ENCODE measurements at regions not wholly inside any gene's neighbourhood (a gene's known extent, or its start where the extent isn't known, plus 50 kb on each side); places are given as distances from the start of the nearest gene placed in this dataset.

- H3K4me3 ChIP-seq: no peak overlapping the region
- H3K27ac ChIP-seq: no peak overlapping the region
- H3K27me3 ChIP-seq: no peaks in the 10 kb centered on the region
- DNase-seq: no peak
- no peaks in the 10 kb centered on the region for H3K4me1 ChIP-seq
- no peak for ATAC-seq
- H3K9me3 ChIP-seq: peaks cover 0 to 10% of the 10 kb centered on the region in 2 donors
- H3K36me3 ChIP-seq: no peaks in the 10 kb centered on the region
- intact Hi-C loops (cut with DNase I): no loop called here
- TF ChIP-seq, protein P1, sequence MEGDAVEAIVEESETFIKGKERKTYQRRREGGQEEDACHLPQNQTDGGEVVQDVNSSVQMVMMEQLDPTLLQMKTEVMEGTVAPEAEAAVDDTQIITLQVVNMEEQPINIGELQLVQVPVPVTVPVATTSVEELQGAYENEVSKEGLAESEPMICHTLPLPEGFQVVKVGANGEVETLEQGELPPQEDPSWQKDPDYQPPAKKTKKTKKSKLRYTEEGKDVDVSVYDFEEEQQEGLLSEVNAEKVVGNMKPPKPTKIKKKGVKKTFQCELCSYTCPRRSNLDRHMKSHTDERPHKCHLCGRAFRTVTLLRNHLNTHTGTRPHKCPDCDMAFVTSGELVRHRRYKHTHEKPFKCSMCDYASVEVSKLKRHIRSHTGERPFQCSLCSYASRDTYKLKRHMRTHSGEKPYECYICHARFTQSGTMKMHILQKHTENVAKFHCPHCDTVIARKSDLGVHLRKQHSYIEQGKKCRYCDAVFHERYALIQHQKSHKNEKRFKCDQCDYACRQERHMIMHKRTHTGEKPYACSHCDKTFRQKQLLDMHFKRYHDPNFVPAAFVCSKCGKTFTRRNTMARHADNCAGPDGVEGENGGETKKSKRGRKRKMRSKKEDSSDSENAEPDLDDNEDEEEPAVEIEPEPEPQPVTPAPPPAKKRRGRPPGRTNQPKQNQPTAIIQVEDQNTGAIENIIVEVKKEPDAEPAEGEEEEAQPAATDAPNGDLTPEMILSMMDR (IDR thresholded peaks at IDR 0.05): no peak
Observed at GRCh38 chr17:69856946-69857345, 218.1 kb upstream of the KCNJ16 start.

DNA sequence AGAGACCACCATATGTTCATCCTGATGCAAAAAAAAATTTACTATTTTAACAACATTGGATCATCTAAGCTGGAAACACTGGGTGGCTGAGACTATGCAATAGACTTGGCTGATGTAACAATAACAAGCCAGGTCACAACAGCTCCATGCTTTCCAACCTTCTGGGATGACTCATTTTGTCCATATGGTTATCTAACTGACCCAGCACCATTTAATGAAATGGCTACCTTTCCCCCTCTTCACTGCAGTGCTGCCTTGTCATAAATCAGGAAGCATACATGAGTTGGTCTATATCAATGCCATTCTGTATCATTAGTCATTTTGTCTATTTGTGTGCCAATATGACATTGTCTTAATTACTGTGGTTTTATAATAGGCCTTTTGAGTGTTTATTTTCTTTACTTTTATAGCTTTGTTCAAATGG, 217.6 kb upstream of the KCNJ16 start:
- Histone ChIP-seq H3K36me3 (no peaks in the 10 kb centered on the region), H3K4me3 (no peak overlapping the region), H3K4me1 (no peaks in the 10 kb centered on the region), H3K27me3 (no peaks in the 10 kb centered on the region), H3K27ac (no peak overlapping the region), H3K9me3 (peaks cover 0 to 10% of the 10 kb centered on the region in 2 donors)
- intact Hi-C loops (cut with DNase I): no loop called here
- ATAC-seq (peak; percentile 25), DNase-seq (no peak)
- TF ChIP-seq, protein P1 (IDR thresholded peaks at IDR 0.05): no peak

DNA sequence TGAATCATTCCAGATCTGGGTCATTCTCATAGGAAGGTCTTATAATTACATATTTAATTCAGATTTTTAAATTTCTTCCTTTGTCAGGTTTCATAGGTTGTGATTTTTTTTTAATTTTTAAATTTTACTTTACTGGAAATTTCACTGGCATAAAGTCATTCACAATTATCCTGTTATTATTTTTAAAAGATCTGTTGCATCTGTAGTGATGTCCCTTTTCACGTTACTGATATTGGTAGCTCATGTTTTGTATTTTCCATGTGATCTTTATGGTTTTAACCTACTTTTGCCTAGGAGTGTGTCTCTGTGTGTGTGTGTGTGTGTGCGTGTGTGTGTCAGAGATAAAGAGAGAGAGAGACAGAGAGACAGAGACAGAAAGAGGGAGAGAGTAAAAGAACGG, 216.6 kb upstream of the KCNJ16 start:
- ATAC-seq (no peak), DNase-seq (no peak)
- Histone ChIP-seq H3K27ac (no peak overlapping the region), H3K4me1 (no peaks in the 10 kb centered on the region), H3K36me3 (no peaks in the 10 kb centered on the region), H3K9me3 (peaks cover 0 to 10% of the 10 kb centered on the region in 2 donors), H3K4me3 (no peak overlapping the region), H3K27me3 (no peaks in the 10 kb centered on the region)
- intact Hi-C loops (cut with DNase I): no loop called here
- TF ChIP-seq, protein P1 (IDR thresholded peaks at IDR 0.05): no peak

DNA sequence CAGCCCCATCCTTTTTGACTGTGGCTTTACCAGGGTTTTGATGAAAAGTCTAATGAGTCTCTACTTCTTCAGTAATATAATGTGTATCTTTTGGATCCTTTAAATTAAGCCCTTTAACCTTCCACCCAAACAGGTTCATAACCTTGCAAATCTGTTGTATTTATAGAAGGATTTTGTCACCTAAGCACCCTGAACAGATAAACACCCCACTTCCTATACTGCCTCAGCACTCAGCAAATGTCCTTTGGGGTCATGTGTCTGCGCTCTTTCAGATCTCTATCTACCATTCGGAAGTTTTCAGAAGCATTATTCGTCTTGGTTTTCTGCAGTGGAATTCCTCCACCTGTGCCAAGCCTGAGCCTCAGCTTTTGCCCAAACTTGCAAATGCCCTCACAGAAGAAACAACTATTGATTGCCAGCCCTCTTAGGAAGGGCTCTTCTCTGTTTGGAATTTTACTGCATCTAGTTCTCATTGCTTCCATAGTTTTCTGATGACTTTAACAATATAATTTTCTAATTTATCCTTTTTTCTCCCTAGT, 214.8 kb upstream of the KCNJ16 start:
- no peaks in the 10 kb centered on the region for H3K36me3 ChIP-seq
- TF ChIP-seq, protein P1 (IDR thresholded peaks at IDR 0.05): no peak
- no peak for DNase-seq
- peaks cover 0 to 10% of the 10 kb centered on the region in 2 donors for H3K9me3 ChIP-seq
- no peak for ATAC-seq
- intact Hi-C loops (cut with DNase I): no loop called here
- no peak overlapping the region for H3K4me3 ChIP-seq
- H3K27ac ChIP-seq: no peak overlapping the region
- H3K27me3 ChIP-seq: no peaks in the 10 kb centered on the region
- H3K4me1 ChIP-seq: no peaks in the 10 kb centered on the region

- DNase-seq (no peak), ATAC-seq (no peak)
- Histone ChIP-seq H3K36me3 (no peaks in the 10 kb centered on the region), H3K27ac (no peak overlapping the region), H3K27me3 (no peaks in the 10 kb centered on the region), H3K4me3 (no peak overlapping the region), H3K4me1 (no peaks in the 10 kb centered on the region), H3K9me3 (peaks cover 0 to 5% of the 10 kb centered on the region in 2 donors)
- intact Hi-C loops (cut with DNase I): no loop called here
- TF ChIP-seq, protein P1 (IDR thresholded peaks at IDR 0.05): no peak
Observed at GRCh38 chr17:69864462-69864861, 210.6 kb upstream of the KCNJ16 start.
